Astrocyte of the spinal cord (primary cell): ENCODE measurements at regions not wholly inside any gene's neighbourhood (a gene's known extent, or its start where the extent isn't known, plus 50 kb on each side); places are given as distances from the start of the nearest gene placed in this dataset.
"Not testable (repeated sequence)": the region's sequence is repeated elsewhere in the genome, so short reads cannot be mapped to it uniquely, and the experiment has no call there.

Experiments used
- DNase-seq: peaks from one replicate; pipeline ENCODE4 v3.0.0; 2011; ENCODE audit warnings: low read depth, low spot score
- H3K4me3 ChIP-seq: 2 replicates; pipeline ENCODE4 v1.5.1; 2011; ENCODE audit warnings: low read depth, mild to moderate bottlenecking, low read length, moderate library complexity
- in situ Hi-C: cut with HindIII; loops from 2 replicates; pipeline ENCODE4 v1.10.0; 2017; ENCODE audit warnings: low sequenced_read_pairs
- TF ChIP-seq, protein P1 (sequence below): IDR thresholded peaks from 2 replicates; pipeline ENCODE4 v1.5.1; 2012; ENCODE audit warnings: low read depth, mild to moderate bottlenecking, low read length, inconsistent platforms

DNA sequence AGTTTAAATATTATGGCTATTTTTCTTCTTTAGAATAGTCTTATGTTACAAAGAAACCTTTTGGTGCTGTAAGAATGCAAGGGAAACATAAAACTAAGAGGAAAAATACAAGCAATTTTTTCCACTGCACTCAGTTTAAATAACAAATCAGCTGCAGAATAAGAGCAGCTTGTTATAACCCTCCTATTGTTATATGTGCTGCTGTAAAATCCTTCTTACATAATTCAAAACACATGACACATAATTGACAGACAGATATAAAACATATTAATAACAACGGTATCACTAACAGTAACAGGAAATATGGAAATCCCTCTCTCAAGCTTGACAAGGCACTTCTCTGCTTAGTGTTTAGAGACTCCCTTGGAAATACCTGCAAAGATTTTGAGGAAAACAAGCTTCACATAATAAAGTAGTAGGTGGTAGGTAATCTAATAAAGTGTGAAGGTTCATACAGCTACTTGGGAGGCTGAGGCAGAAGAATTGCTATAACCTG, 385.3 kb upstream of the HS3ST1 start:
- no peak for DNase-seq
- in situ Hi-C loops: no loop called here
- TF ChIP-seq, protein P1, sequence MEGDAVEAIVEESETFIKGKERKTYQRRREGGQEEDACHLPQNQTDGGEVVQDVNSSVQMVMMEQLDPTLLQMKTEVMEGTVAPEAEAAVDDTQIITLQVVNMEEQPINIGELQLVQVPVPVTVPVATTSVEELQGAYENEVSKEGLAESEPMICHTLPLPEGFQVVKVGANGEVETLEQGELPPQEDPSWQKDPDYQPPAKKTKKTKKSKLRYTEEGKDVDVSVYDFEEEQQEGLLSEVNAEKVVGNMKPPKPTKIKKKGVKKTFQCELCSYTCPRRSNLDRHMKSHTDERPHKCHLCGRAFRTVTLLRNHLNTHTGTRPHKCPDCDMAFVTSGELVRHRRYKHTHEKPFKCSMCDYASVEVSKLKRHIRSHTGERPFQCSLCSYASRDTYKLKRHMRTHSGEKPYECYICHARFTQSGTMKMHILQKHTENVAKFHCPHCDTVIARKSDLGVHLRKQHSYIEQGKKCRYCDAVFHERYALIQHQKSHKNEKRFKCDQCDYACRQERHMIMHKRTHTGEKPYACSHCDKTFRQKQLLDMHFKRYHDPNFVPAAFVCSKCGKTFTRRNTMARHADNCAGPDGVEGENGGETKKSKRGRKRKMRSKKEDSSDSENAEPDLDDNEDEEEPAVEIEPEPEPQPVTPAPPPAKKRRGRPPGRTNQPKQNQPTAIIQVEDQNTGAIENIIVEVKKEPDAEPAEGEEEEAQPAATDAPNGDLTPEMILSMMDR: no peak
- no peak overlapping the region for H3K4me3 ChIP-seq

DNA sequence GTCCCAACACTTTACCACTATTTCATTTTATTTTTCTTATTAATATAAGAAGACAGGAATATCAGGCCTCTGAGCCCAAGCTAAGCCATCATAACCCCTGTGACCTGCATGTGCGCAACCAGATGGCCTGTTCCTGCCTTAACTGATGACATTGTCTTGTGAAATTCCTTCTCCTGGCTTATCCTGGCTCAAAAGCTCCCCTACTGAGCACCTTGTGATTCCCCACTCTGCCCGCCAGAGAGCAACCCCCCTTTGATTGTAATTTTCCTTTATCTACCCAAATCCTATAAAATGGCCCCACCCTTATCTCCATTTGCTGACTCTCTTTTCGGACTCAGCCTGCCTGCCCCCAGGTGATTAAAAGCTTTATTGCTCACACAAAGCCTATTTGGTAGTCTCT, 382.8 kb upstream of the HS3ST1 start:
- in situ Hi-C loops, H3K4me3 ChIP-seq, DNase-seq: not testable (repeated sequence)

DNA sequence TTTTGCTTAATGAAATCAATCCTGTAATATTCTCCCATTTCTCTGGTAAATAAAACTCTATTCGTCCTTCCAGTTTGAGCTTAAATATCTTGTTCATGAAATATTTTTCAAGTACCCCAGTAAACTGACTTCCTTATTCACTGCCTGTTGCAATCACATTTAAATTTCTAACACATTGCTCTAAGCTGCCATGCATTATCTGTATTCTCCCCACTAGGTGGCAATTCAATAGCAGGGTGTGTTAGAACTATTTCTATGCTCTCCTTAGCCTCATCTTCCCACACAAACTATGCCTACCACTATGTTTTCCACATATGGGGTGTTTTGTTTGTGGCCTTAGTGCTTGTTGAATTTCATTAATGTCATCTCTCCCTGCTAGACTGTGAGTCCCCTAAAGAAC, 377.1 kb upstream of the HS3ST1 start:
- DNase-seq: peak; percentile 28
- no peak overlapping the region for H3K4me3 ChIP-seq
- in situ Hi-C loops: no loop called here
- TF ChIP-seq, protein P1: peak; percentile 48

DNA sequence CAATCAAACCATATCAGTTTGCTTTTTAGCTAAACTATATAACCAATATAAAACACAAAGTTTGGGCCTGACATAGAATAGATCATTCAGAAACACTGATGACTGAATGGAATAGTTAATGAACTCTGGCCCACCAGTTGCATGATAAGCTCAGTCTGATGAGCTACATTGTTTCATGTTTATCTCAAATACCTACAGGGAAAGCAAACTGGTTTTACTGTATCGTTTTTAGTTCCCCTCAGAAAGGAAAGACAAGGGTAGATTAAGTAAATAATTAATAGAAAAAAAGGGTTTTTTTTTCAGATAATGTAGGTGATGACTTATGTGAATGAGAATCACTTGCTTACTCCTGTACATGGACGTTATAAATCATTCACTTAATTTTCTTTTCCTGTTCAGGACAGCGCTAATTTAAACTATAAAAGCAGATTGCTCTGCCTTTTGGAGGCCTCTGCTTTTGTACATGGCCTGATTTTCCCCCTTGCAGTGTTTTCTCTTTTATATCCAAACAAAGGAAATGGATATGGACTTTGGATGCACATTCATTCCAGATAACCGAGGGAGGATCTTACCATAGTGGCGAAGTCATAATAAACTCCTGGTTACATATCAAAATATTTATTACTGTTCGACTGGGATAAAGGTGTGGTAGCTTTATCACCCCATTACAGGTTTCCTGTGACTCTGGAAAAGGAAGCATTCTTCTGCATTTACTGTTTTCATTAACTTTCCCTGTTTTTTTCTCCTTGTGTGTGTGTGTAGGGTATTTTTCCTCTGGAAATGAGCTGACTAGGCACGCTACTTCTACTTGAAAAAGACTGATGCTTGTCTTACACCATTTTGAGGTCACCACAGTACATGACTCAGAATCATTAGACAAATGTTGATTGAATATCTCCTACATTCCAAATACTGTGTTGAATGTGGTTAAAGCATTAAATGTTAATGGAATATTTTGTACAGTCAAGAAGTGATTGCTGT, 373.1 kb upstream of the HS3ST1 start:
- TF ChIP-seq, protein P1: no peak
- H3K4me3 ChIP-seq: no peak overlapping the region
- no peak for DNase-seq
- in situ Hi-C loops: no loop called here

DNA sequence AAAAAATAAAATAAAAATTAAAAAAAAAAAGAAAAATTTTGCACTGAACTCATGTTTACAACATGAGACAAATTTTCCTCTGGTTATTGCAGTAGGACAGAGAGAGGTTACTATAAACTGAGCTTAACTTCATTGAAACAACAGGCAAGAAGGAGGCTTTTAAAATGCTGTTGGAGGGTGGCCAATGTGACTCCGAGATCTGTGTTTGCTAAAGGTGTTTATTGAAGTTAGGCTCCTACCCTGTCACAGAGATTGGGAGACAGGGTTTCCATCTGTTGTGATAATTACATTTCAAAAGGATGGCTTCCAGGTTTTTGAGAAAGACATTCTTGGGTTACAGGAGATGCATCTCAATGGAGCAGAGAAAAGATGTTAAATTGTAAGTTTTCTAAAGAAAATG, 370.5 kb upstream of the HS3ST1 start:
- TF ChIP-seq, protein P1: no peak
- DNase-seq: no peak
- in situ Hi-C loops: no loop called here
- no peak overlapping the region for H3K4me3 ChIP-seq

DNA sequence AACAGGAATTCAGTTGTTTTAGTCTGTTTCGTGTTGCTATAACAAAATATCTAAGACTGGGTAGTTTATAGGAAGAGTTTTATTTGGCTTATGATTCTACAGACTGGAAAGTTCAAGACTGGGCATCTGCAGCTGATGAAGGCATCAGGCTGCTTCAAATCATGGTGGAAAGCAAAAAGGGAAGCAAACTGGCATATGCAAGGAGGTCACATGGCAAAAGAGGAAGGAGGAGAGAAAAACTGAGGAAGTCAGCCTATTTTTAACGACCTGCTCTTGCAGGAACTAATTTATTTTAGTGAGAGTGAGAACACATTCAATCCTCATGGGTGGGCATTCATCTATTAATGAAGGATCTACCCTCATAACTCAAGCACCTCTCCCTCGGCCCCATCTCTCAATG, 363.1 kb upstream of the HS3ST1 start:
- H3K4me3 ChIP-seq: no peak overlapping the region
- in situ Hi-C loops: no loop called here
- TF ChIP-seq, protein P1: no peak
- no peak for DNase-seq

DNA sequence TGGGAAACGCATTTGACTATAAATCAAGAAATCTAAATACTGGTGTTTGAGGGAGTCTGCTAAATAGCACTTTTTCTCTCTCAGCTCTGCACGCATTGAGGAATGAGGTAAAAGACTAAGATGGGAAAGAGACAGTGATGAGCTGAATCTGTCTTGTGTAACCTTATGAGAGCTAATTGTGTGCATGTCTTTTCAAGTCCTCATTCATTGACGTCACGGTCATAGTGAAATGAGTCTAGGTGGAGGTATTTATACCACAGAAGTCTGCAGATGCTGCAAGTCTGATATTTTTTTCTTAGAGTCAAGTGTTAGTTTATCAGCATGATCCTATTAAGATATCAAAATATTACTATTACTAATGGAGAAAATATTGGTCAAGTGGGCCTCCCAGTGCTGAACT, 361.5 kb upstream of the HS3ST1 start:
- in situ Hi-C loops: no loop called here
- no peak for DNase-seq
- TF ChIP-seq, protein P1: no peak
- no peak overlapping the region for H3K4me3 ChIP-seq
